ENCODE measurements at regions not wholly inside any gene's neighbourhood (a gene's known extent, or its start where the extent isn't known, plus 50 kb on each side); places are given as distances from the start of the nearest gene placed in this dataset.

- H3K36me3 Mint-ChIP-seq (ENCODE audit: low read depth), result no peaks in the 10 kb centered on the region
- peaks cover 8% of the 10 kb centered on the region for H3K9me3 Mint-ChIP-seq
- H3K27ac Mint-ChIP-seq, result no peak overlapping the region
- H3K4me1 Mint-ChIP-seq (ENCODE audit: low read depth), result no peaks in the 10 kb centered on the region
- H3K27me3 Mint-ChIP-seq (ENCODE audit: insufficient read depth), result no peaks in the 10 kb centered on the region
- no peak for TF ChIP-seq CTCF (IDR thresholded peaks at IDR 0.05)
- no peak overlapping the region for H3K4me3 Mint-ChIP-seq
- no peak for DNase-seq
These were observed 316.2 kb downstream of the CENPC start for GRCh38 chr4:67229148-67229547.

GRCh38 chr4:67220861-67221260 lies 324.4 kb downstream of the CENPC start:
- Mint-ChIP-seq H3K4me3 (no peak overlapping the region), H3K36me3 (ENCODE audit: low read depth) (no peaks in the 10 kb centered on the region)
- no peak for TF ChIP-seq CTCF (IDR thresholded peaks at IDR 0.05)

DNA sequence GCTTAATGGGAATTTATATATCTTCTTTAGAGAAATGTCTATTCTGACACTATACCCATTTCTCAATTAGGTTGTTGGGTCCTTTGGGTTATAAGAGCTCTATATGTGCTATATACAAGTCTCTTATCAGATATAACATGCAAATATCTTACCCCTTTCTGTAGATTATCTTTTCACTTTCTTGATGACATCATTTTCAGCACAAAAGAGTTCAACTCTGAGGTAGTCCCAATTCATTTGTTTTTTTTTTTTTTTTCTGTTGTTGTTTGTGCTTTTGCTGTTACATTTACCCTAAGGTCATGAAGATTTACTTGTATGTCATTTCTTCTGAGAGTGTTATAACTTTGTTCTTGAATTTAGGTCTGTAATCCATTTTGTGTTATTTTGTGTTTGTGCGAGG lies 326.4 kb downstream of the CENPC start:
- no peaks in the 10 kb centered on the region; the same call in 1 of the 2 replicates for H3K27me3 Mint-ChIP-seq (ENCODE audit: insufficient read depth)
- H3K27ac Mint-ChIP-seq, result no peak overlapping the region
- no peak overlapping the region for H3K4me3 Mint-ChIP-seq
- DNase-seq, result no peak
- no peaks in the 10 kb centered on the region for H3K4me1 Mint-ChIP-seq (ENCODE audit: low read depth)
- no peaks in the 10 kb centered on the region for H3K36me3 Mint-ChIP-seq (ENCODE audit: low read depth)
- no peak for TF ChIP-seq CTCF (IDR thresholded peaks at IDR 0.05)
- H3K9me3 Mint-ChIP-seq, result peaks cover 14% of the 10 kb centered on the region

More at GRCh38 chr4:67220861-67221260, 324.4 kb downstream of the CENPC start:
- DNase-seq, result no peak
- H3K27me3 Mint-ChIP-seq (ENCODE audit: insufficient read depth), result no peaks in the 10 kb centered on the region; the same call in 1 of the 2 replicates
- peaks cover 14% of the 10 kb centered on the region for H3K9me3 Mint-ChIP-seq
- H3K27ac Mint-ChIP-seq, result no peak overlapping the region
- H3K4me1 Mint-ChIP-seq (ENCODE audit: low read depth), result no peaks in the 10 kb centered on the region

- DNase-seq, result no peak
These were observed 337.3 kb downstream of the CENPC start for GRCh38 chr4:67207941-67208441.

GRCh38 chr4:67204441-67204840 lies 340.9 kb downstream of the CENPC start:
- Mint-ChIP-seq H3K9me3 (peaks cover 35% of the 10 kb centered on the region), H3K27me3 (ENCODE audit: insufficient read depth) (no peaks in the 10 kb centered on the region), H3K36me3 (ENCODE audit: low read depth) (no peaks in the 10 kb centered on the region), H3K4me1 (ENCODE audit: low read depth) (no peaks in the 10 kb centered on the region), H3K4me3 (no peak overlapping the region), H3K27ac (no peak overlapping the region)
- TF ChIP-seq CTCF (IDR thresholded peaks at IDR 0.05), result no peak
- DNase-seq, result no peak

More at GRCh38 chr4:67207941-67208441, 337.3 kb downstream of the CENPC start:
- Mint-ChIP-seq H3K27ac (no peak overlapping the region), H3K36me3 (ENCODE audit: low read depth) (no peaks in the 10 kb centered on the region), H3K9me3 (peaks cover 35% of the 10 kb centered on the region), H3K4me3 (no peak overlapping the region), H3K4me1 (ENCODE audit: low read depth) (no peaks in the 10 kb centered on the region), H3K27me3 (ENCODE audit: insufficient read depth) (no peaks in the 10 kb centered on the region)
- TF ChIP-seq CTCF (IDR thresholded peaks at IDR 0.05), result no peak

- Mint-ChIP-seq H3K4me3 (no peak overlapping the region), H3K4me1 (ENCODE audit: low read depth) (no peaks in the 10 kb centered on the region), H3K9me3 (peaks cover 26% of the 10 kb centered on the region), H3K27me3 (ENCODE audit: insufficient read depth) (no peaks in the 10 kb centered on the region), H3K27ac (no peak overlapping the region), H3K36me3 (ENCODE audit: low read depth) (no peaks in the 10 kb centered on the region)
- DNase-seq, result no peak
- TF ChIP-seq CTCF (IDR thresholded peaks at IDR 0.05), result no peak
These were observed 344.0 kb downstream of the CENPC start for GRCh38 chr4:67201334-67201733.
